ENCODE measurements at regions not wholly inside any gene's neighbourhood (a gene's known extent, or its start where the extent isn't known, plus 50 kb on each side); places are given as distances from the start of the nearest gene placed in this dataset.

GRCh38 chr7:68674826-68675225, 923.4 kb upstream of the AUTS2 start:
- POLR2A ChIA-PET (ENCODE audit: partially characterized antibody): no interaction called here

More at GRCh38 chr7:68674826-68675225, 923.4 kb upstream of the AUTS2 start:
- H2BK20ac ChIP-seq (ENCODE audit: low read length): no peak overlapping the region
- H3K4me3 ChIP-seq (ENCODE audit: extremely low read depth in 1 of 4, insufficient read depth in 2 of 4, low read depth in 3 of 4, low read length in 4 of 4): no peak overlapping the region
- no peaks in the 10 kb centered on the region for H3K27me3 ChIP-seq (replicated peaks in 1 of 4; ENCODE audit: control insufficient read depth in 3 of 4, extremely low read depth in 1 of 4, insufficient read depth in 3 of 4, low read length in 3 of 4)
- no peak overlapping the region for H3K4me2 ChIP-seq (ENCODE audit: insufficient read depth in 1 of 2, low read depth in 2 of 2, low read length in 2 of 2)
- H3K9ac ChIP-seq (replicated peaks in 1 of 4; ENCODE audit: extremely low read depth in 1 of 4, low read depth in 3 of 4, low read length in 3 of 4): no peak overlapping the region
- H3K4me1 ChIP-seq (replicated peaks in 1 of 4; ENCODE audit: control insufficient read depth in 3 of 4, insufficient read depth in 4 of 4, low read length in 3 of 4): no peaks in the 10 kb centered on the region
- no peak overlapping the region for H2AFZ ChIP-seq (ENCODE audit: low read length)
- H3K4ac ChIP-seq (replicated peaks; ENCODE audit: insufficient read length, low read depth, low read length): no peak overlapping the region
- H3K14ac ChIP-seq (ENCODE audit: insufficient read length): no peak overlapping the region
- H2BK120ac ChIP-seq (replicated peaks; ENCODE audit: low read depth, low read length): no peak overlapping the region
- WGBS, 2 experiments (ENCODE audit: extremely low coverage in 1 of 2, insufficient coverage in 1 of 2, insufficient read length in 1 of 2, insufficient replicate concordance in 2 of 2, low coverage in 1 of 2, low lambda C conversion rate in 2 of 2, missing lambda C conversion rate in 1 of 2): 89% methylated on average over 3 of the region's 3 CpGs; no CpG with 5 or more reads in 1 of the 2 experiments
- H3K23ac ChIP-seq (ENCODE audit: insufficient read length): no peak overlapping the region
- H4K20me1 ChIP-seq (replicated peaks in 1 of 2; ENCODE audit: control insufficient read depth in 1 of 2, insufficient read depth in 2 of 2, low read length in 2 of 2): no peaks in the 10 kb centered on the region
- H4K91ac ChIP-seq (replicated peaks; ENCODE audit: insufficient read length, low read length): no peak overlapping the region
- H2BK12ac ChIP-seq (ENCODE audit: low read depth, low read length): no peak overlapping the region
- no peaks in the 10 kb centered on the region for H3K23me2 ChIP-seq (ENCODE audit: low read depth, low read length)
- no peaks in the 10 kb centered on the region for H3K79me1 ChIP-seq (ENCODE audit: low read depth, low read length)
- no peak overlapping the region for H2BK15ac ChIP-seq (ENCODE audit: low read length)
- no peak overlapping the region for H3K18ac ChIP-seq (ENCODE audit: extremely low read depth, low read length)
- H4K5ac ChIP-seq (ENCODE audit: insufficient read length, low read depth, low read length): no peak overlapping the region
- H3K36me3 ChIP-seq (ENCODE audit: control insufficient read depth in 2 of 4, insufficient read depth in 4 of 4, low read length in 3 of 4): no peaks in the 10 kb centered on the region
- no peaks in the 10 kb centered on the region for H3K9me3 ChIP-seq (ENCODE audit: insufficient read depth in 2 of 2, low read depth in 1 of 2, low read length in 1 of 2)
- H2BK5ac ChIP-seq (ENCODE audit: low read depth, low read length): no peak overlapping the region
- no peak for FAIRE-seq
- CTCF ChIA-PET (ENCODE audit: partially characterized antibody): interaction anchor here (1.0 kb wide), 1 partner anchor 11 kb away, joined by 3 read pairs; no protein-coding TSS in a partner anchor
- no peak for DNase-seq (ENCODE audit: low read depth in 1 of 2, low spot score in 2 of 2)
- H2AK5ac ChIP-seq (ENCODE audit: low read depth, low read length): no peak overlapping the region
- no peaks in the 10 kb centered on the region for H3K79me2 ChIP-seq (ENCODE audit: control insufficient read depth in 1 of 2, insufficient read depth in 2 of 2, low read length in 2 of 2)
- H4K8ac ChIP-seq (ENCODE audit: extremely low read depth, insufficient read depth, low read length): no peak overlapping the region
- H3K56ac ChIP-seq (replicated peaks; ENCODE audit: insufficient read length, low read depth, low read length): no peak overlapping the region
- H3K27ac ChIP-seq (ENCODE audit: low read depth, low read length): no peak overlapping the region
- TF ChIP-seq POLR2AphosphoS5 (IDR thresholded peaks at IDR 0.05; ENCODE audit: low read depth, low read length): no peak
- TF ChIP-seq POU5F1 (IDR thresholded peaks at IDR 0.05; ENCODE audit: low read depth, low read length): no peak
- TF ChIP-seq YY1 (IDR thresholded peaks at IDR 0.05; ENCODE audit: low read depth, low read length): no peak
- TF ChIP-seq USF2 (IDR thresholded peaks at IDR 0.05; ENCODE audit: low read length): no peak
- no peak for TF ChIP-seq KDM1A (IDR thresholded peaks at IDR 0.05; ENCODE audit: borderline replicate concordance, low read length)

Measured in H1 (cell line).